ENCODE measurements at regions not wholly inside any gene's neighbourhood (a gene's known extent, or its start where the extent isn't known, plus 50 kb on each side); places are given as distances from the start of the nearest gene placed in this dataset.

DNA sequence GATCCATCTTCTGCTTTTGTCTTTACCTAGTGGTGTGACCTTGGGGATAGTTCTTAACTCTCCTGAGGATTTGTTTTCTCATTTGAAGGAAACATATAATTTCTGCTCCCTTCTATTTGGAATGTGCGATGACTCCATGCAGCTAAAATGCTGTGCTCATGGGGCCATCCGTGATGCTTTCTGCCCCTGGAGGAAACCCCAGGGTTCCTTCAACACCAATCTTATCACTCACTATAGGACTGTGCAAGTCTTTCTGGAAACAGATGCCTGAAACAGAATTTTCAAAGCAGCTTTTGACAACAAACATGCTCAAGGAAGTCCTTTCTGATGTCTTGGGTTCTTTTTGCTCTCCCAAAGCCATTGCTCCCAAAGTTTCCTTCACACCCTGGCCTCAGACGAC, 128.8 kb upstream of the GGTLC1 start:
- 72% methylated on average over 3 of the region's 3 CpGs for WGBS
- no peaks in the 10 kb centered on the region for H3K9me3 ChIP-seq
- no peak overlapping the region for H3K4me3 ChIP-seq
- no peaks in the 10 kb centered on the region for H3K4me1 ChIP-seq (replicated peaks)
- H3K27me3 ChIP-seq (replicated peaks; ENCODE audit: insufficient read depth) = no peaks in the 10 kb centered on the region
- no peak for DNase-seq (ENCODE audit: low spot score)
- intact Hi-C loops (cut with DNase I) = no loop called here
- H3K36me3 ChIP-seq = no peaks in the 10 kb centered on the region
- H3K27ac ChIP-seq = no peak overlapping the region
- TF ChIP-seq, protein P1, sequence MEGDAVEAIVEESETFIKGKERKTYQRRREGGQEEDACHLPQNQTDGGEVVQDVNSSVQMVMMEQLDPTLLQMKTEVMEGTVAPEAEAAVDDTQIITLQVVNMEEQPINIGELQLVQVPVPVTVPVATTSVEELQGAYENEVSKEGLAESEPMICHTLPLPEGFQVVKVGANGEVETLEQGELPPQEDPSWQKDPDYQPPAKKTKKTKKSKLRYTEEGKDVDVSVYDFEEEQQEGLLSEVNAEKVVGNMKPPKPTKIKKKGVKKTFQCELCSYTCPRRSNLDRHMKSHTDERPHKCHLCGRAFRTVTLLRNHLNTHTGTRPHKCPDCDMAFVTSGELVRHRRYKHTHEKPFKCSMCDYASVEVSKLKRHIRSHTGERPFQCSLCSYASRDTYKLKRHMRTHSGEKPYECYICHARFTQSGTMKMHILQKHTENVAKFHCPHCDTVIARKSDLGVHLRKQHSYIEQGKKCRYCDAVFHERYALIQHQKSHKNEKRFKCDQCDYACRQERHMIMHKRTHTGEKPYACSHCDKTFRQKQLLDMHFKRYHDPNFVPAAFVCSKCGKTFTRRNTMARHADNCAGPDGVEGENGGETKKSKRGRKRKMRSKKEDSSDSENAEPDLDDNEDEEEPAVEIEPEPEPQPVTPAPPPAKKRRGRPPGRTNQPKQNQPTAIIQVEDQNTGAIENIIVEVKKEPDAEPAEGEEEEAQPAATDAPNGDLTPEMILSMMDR (IDR thresholded peaks at IDR 0.05) = no peak
- TF ChIP-seq POLR2A (IDR thresholded peaks at IDR 0.05) (no peak), POLR2AphosphoS5 (IDR thresholded peaks at IDR 0.05) (no peak)

- 68% methylated on average over 3 of the region's 4 CpGs for WGBS
- Histone ChIP-seq H3K4me1 (replicated peaks) (no peaks in the 10 kb centered on the region), H3K36me3 (no peaks in the 10 kb centered on the region), H3K27me3 (replicated peaks; ENCODE audit: insufficient read depth) (no peaks in the 10 kb centered on the region), H3K9me3 (no peaks in the 10 kb centered on the region), H3K27ac (no peak overlapping the region), H3K4me3 (no peak overlapping the region)
- intact Hi-C loops (cut with DNase I) = no loop called here
- no peak for DNase-seq (ENCODE audit: low spot score)
- TF ChIP-seq, protein P1 (IDR thresholded peaks at IDR 0.05) = no peak
- no peak for TF ChIP-seq POLR2AphosphoS5 (IDR thresholded peaks at IDR 0.05)
- no peak for TF ChIP-seq POLR2A (IDR thresholded peaks at IDR 0.05)
Measured at GRCh38 chr20:24116611-24117010, 128.0 kb upstream of the GGTLC1 start.

GRCh38 chr20:24112360-24112759, 123.8 kb upstream of the GGTLC1 start:
- H3K27me3 ChIP-seq (replicated peaks; ENCODE audit: insufficient read depth) = no peaks in the 10 kb centered on the region
- H3K4me1 ChIP-seq (replicated peaks) = no peaks in the 10 kb centered on the region
- DNase-seq (ENCODE audit: low spot score) = no peak
- TF ChIP-seq, protein P1 (IDR thresholded peaks at IDR 0.05) = no peak
- TF ChIP-seq POLR2A (IDR thresholded peaks at IDR 0.05) = no peak
- H3K9me3 ChIP-seq = no peaks in the 10 kb centered on the region
- no peak overlapping the region for H3K27ac ChIP-seq
- no peaks in the 10 kb centered on the region for H3K36me3 ChIP-seq
- 94% methylated on average over 7 of the region's 7 CpGs for WGBS
- H3K4me3 ChIP-seq = no peak overlapping the region
- intact Hi-C loops (cut with DNase I) = no loop called here

GRCh38 chr20:24111858-24112257, 123.3 kb upstream of the GGTLC1 start:
- Histone ChIP-seq H3K27me3 (replicated peaks; ENCODE audit: insufficient read depth) (no peaks in the 10 kb centered on the region), H3K36me3 (no peaks in the 10 kb centered on the region), H3K4me1 (replicated peaks) (no peaks in the 10 kb centered on the region), H3K4me3 (no peak overlapping the region), H3K27ac (no peak overlapping the region), H3K9me3 (no peaks in the 10 kb centered on the region)
- 69% methylated on average over 5 of the region's 5 CpGs for WGBS
- no peak for DNase-seq (ENCODE audit: low spot score)
- intact Hi-C loops (cut with DNase I) = no loop called here
- TF ChIP-seq POLR2AphosphoS5 (IDR thresholded peaks at IDR 0.05) (no peak), POLR2A (IDR thresholded peaks at IDR 0.05) (no peak)
- TF ChIP-seq, protein P1 (IDR thresholded peaks at IDR 0.05) = no peak

GRCh38 chr20:24109537-24109936, 121.0 kb upstream of the GGTLC1 start:
- 97% methylated on average over 10 of the region's 10 CpGs for WGBS
- DNase-seq (ENCODE audit: low spot score) = no peak
- intact Hi-C loops (cut with DNase I) = no loop called here
- no peaks in the 10 kb centered on the region for H3K27me3 ChIP-seq (replicated peaks; ENCODE audit: insufficient read depth)
- no peaks in the 10 kb centered on the region for H3K4me1 ChIP-seq (replicated peaks)
- H3K36me3 ChIP-seq = no peaks in the 10 kb centered on the region
- H3K4me3 ChIP-seq = no peak overlapping the region
- no peaks in the 10 kb centered on the region for H3K9me3 ChIP-seq
- H3K27ac ChIP-seq = no peak overlapping the region
- TF ChIP-seq, protein P1 (IDR thresholded peaks at IDR 0.05) = no peak
- TF ChIP-seq POLR2A (IDR thresholded peaks at IDR 0.05) (no peak), POLR2AphosphoS5 (IDR thresholded peaks at IDR 0.05) (no peak)

All from prostate gland (tissue), 2 donors.